HuH-7 (cell line): ENCODE measurements at regions not wholly inside any gene's neighbourhood (a gene's known extent, or its start where the extent isn't known, plus 50 kb on each side); places are given as distances from the start of the nearest gene placed in this dataset.
"Not testable (repeated sequence)": the region's sequence is repeated elsewhere in the genome, so short reads cannot be mapped to it uniquely, and the experiment has no call there.

ENCODE experiments used
- DNase-seq: peaks from one replicate; pipeline ENCODE4 v3.0.0; 2011; ENCODE audit warnings: low spot score

- no peak for DNase-seq
Observed at GRCh38 chr16:17002565-17002964, 468.2 kb downstream of the XYLT1 start.

- not testable (repeated sequence) for DNase-seq
Observed at GRCh38 chr16:17005963-17006362, 464.8 kb downstream of the XYLT1 start.

- no peak for DNase-seq
Observed at GRCh38 chr16:17011712-17012111, 459.0 kb downstream of the XYLT1 start.

- no peak for DNase-seq
Observed at GRCh38 chr16:17013038-17013437, 457.7 kb downstream of the XYLT1 start.

- no peak for DNase-seq
Observed at GRCh38 chr16:17014484-17015121, 456.2 kb downstream of the XYLT1 start.

GRCh38 chr16:17015702-17016101, 455.1 kb downstream of the XYLT1 start:
- no peak for DNase-seq

GRCh38 chr16:17017442-17017841, 453.3 kb downstream of the XYLT1 start:
- DNase-seq, result no peak

- no peak for DNase-seq
Observed at GRCh38 chr16:17018585-17018939, 452.2 kb downstream of the XYLT1 start.

- no peak for DNase-seq
Observed at GRCh38 chr16:17019366-17019765, 451.4 kb downstream of the XYLT1 start.

- DNase-seq, result no peak
Observed at GRCh38 chr16:17023606-17024005, 447.2 kb downstream of the XYLT1 start.

- DNase-seq, result no peak
Observed at GRCh38 chr16:17024514-17024913, 446.2 kb downstream of the XYLT1 start.

GRCh38 chr16:17026600-17027242, 444.0 kb downstream of the XYLT1 start:
- no peak for DNase-seq

- no peak for DNase-seq
Observed at GRCh38 chr16:17027488-17028129, 443.2 kb downstream of the XYLT1 start.

- no peak for DNase-seq
Observed at GRCh38 chr16:17029602-17030350, 441.0 kb downstream of the XYLT1 start.

- no peak for DNase-seq
Observed at GRCh38 chr16:17031484-17032268, 439.1 kb downstream of the XYLT1 start.

- DNase-seq, result no peak
Observed at GRCh38 chr16:17032332-17032731, 438.4 kb downstream of the XYLT1 start.

- no peak for DNase-seq
Observed at GRCh38 chr16:17034477-17035252, 436.1 kb downstream of the XYLT1 start.

GRCh38 chr16:17037499-17037898, 433.3 kb downstream of the XYLT1 start:
- no peak for DNase-seq

GRCh38 chr16:17038415-17038814, 432.3 kb downstream of the XYLT1 start:
- DNase-seq, result no peak

- not testable (repeated sequence) for DNase-seq
Observed at GRCh38 chr16:17049109-17049508, 421.7 kb downstream of the XYLT1 start.

GRCh38 chr16:17050468-17050867, 420.3 kb downstream of the XYLT1 start:
- DNase-seq, result no peak
